ENCODE measurements at regions not wholly inside any gene's neighbourhood (a gene's known extent, or its start where the extent isn't known, plus 50 kb on each side); places are given as distances from the start of the nearest gene placed in this dataset.
A peak's percentile ranks its signal among the peaks of the same experiment; 100 is the strongest.

GRCh38 chr3:150240891-150241290 is 167.2 kb upstream of the TSC22D2 start:
- no peaks in the 10 kb centered on the region for H3K36me3 ChIP-seq (ENCODE audit: control insufficient read depth, insufficient read depth, low read length)
- no peaks in the 10 kb centered on the region for H3K9me1 ChIP-seq (ENCODE audit: control insufficient read depth, insufficient read depth, low read length)
- H3K27ac ChIP-seq (ENCODE audit: extremely low read depth, low read depth, low read length) = no peak overlapping the region
- H3K4me3 ChIP-seq = no peak overlapping the region
- ChIA-PET CTCF (ENCODE audit: low intra/inter-chr PET ratio) (interaction anchor here (2.7 kb wide), 1 partner anchor 254 kb away, joined by 17 read pairs; no protein-coding TSS in a partner anchor), POLR2A (interaction anchor here (0.7 to 1.3 kb wide), 5 partner anchors 10 to 169 kb away, joined by 3 to 4 read pairs (median 3); no protein-coding TSS in a partner anchor)
- BruUV-seq (replicated peaks) = no TSS peak
- no peak overlapping the region for H3K9ac ChIP-seq (ENCODE audit: insufficient read depth in 1 of 2, low read depth in 2 of 2, low read length in 2 of 2)
- in situ Hi-C loops (cut with MboI) = no loop called here
- H2AFZ ChIP-seq (ENCODE audit: low read depth, low read length) = 0 out of 2 replicates have a peak overlapping the region, but pooled peaks have one; percentile 18
- no peaks in the 10 kb centered on the region for H3K79me2 ChIP-seq (ENCODE audit: control insufficient read depth, insufficient read depth, low read length)
- no peaks in the 10 kb centered on the region for H4K20me1 ChIP-seq (replicated peaks; ENCODE audit: control insufficient read depth, insufficient read depth, low read length)
- DNase-seq (ENCODE audit: extremely low read depth in 1 of 4, low spot score in 3 of 4) (peak in 2 of 4 experiments; percentile 17 to 40), FAIRE-seq (no peak), ATAC-seq (peak; percentile 74)
- 20% methylated on average over 2 of the region's 2 CpGs for WGBS (ENCODE audit: insufficient coverage, low coverage, missing lambda C conversion rate)
- peaks cover 0 to 5% of the 10 kb centered on the region in 2 experiments; a peak in 1 of 5 replicates for H3K27me3 ChIP-seq (ENCODE audit: control insufficient read depth in 2 of 2, insufficient read depth in 2 of 2, low read length in 2 of 2)
- no peak overlapping the region for H3K4me2 ChIP-seq (ENCODE audit: insufficient read depth, low read length)
- intact Hi-C loops (cut with micrococcal nuclease) = no loop called here
- H3K4me1 ChIP-seq (replicated peaks in 1 of 2; ENCODE audit: control insufficient read depth in 2 of 2, insufficient read depth in 2 of 2, low read length in 2 of 2) = no peaks in the 10 kb centered on the region
- no peaks in the 10 kb centered on the region for H3K9me3 ChIP-seq (replicated peaks; ENCODE audit: control insufficient read depth, insufficient read depth, low read depth, low read length)
- no peak for TF ChIP-seq ZFX (CRISPR knock-in tag; IDR thresholded peaks at IDR 0.05)
- TF ChIP-seq ZBTB17 (CRISPR knock-in tag; IDR thresholded peaks at IDR 0.05) = no peak
- TF ChIP-seq, protein P1, sequence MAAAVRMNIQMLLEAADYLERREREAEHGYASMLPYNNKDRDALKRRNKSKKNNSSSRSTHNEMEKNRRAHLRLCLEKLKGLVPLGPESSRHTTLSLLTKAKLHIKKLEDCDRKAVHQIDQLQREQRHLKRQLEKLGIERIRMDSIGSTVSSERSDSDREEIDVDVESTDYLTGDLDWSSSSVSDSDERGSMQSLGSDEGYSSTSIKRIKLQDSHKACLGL (CRISPR knock-in tag; IDR thresholded peaks at IDR 0.05; ENCODE audit: borderline replicate concordance, poor library complexity, severe bottlenecking) = no peak
- TF ChIP-seq, protein P2, sequence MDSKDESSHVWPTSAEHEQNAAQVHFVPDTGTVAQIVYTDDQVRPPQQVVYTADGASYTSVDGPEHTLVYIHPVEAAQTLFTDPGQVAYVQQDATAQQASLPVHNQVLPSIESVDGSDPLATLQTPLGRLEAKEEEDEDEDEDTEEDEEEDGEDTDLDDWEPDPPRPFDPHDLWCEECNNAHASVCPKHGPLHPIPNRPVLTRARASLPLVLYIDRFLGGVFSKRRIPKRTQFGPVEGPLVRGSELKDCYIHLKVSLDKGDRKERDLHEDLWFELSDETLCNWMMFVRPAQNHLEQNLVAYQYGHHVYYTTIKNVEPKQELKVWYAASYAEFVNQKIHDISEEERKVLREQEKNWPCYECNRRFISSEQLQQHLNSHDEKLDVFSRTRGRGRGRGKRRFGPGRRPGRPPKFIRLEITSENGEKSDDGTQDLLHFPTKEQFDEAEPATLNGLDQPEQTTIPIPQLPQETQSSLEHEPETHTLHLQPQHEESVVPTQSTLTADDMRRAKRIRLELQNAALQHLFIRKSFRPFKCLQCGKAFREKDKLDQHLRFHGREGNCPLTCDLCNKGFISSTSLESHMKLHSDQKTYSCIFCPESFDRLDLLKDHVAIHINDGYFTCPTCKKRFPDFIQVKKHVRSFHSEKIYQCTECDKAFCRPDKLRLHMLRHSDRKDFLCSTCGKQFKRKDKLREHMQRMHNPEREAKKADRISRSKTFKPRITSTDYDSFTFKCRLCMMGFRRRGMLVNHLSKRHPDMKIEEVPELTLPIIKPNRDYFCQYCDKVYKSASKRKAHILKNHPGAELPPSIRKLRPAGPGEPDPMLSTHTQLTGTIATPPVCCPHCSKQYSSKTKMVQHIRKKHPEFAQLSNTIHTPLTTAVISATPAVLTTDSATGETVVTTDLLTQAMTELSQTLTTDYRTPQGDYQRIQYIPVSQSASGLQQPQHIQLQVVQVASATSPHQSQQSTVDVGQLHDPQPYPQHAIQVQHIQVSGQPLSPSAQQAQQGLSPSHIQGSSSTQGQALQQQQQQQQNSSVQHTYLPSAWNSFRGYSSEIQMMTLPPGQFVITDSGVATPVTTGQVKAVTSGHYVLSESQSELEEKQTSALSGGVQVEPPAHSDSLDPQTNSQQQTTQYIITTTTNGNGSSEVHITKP (IDR thresholded peaks at IDR 0.05; ENCODE audit: partially characterized antibody) = peak; percentile 21
- TF ChIP-seq ZNF586 (CRISPR knock-in tag; conservative IDR thresholded peaks at IDR 0.05) = no peak
- TF ChIP-seq ATF7 (IDR thresholded peaks at IDR 0.05) = no peak
- TF ChIP-seq CTCFL (IDR thresholded peaks at IDR 0.05; ENCODE audit: borderline replicate concordance, insufficient read depth, low read depth, low read length, poor library complexity, severe bottlenecking) = peak; percentile 37
- no peak for TF ChIP-seq BDP1 (IDR thresholded peaks at IDR 0.05; ENCODE audit: insufficient read depth, insufficient read length)
- TF ChIP-seq RB1 (IDR thresholded peaks at IDR 0.05; ENCODE audit: low read depth) = no peak
- no peak for TF ChIP-seq MCM3 (IDR thresholded peaks at IDR 0.05)
- no peak for TF ChIP-seq XRCC4 (IDR thresholded peaks at IDR 0.05; ENCODE audit: extremely low read depth, insufficient read depth, insufficient read length)
- no peak for TF ChIP-seq FOXK1 (CRISPR knock-in tag; IDR thresholded peaks at IDR 0.05; ENCODE audit: borderline replicate concordance)
- TF ChIP-seq ZNF655 (CRISPR knock-in tag; IDR thresholded peaks at IDR 0.05) = no peak
- TF ChIP-seq TSC22D4 (tag; IDR thresholded peaks at IDR 0.05) = no peak
- TF ChIP-seq HOXB6 (CRISPR knock-in tag; IDR thresholded peaks at IDR 0.05; ENCODE audit: borderline replicate concordance) = no peak
- no peak for TF ChIP-seq CHD1 (IDR thresholded peaks at IDR 0.05; ENCODE audit: low read length)
- TF ChIP-seq U2AF1 (optimal IDR thresholded peaks at IDR 0.05; ENCODE audit: low read depth, low read length) = no peak
